H9 (cell line): ENCODE measurements at regions not wholly inside any gene's neighbourhood (a gene's known extent, or its start where the extent isn't known, plus 50 kb on each side); places are given as distances from the start of the nearest gene placed in this dataset.

Experiments used
- DNase-seq: peaks from one replicate; pipeline ENCODE4 v3.0.0-alpha.2; 2017
- H2AFZ ChIP-seq: one replicate; pipeline ENCODE4 v1.6.1; 2013; ENCODE audit warnings: mild to moderate bottlenecking, low read length, control low read depth, moderate library complexity
- H2AK5ac ChIP-seq: 2 replicates; pipeline ENCODE4 v1.6.1; 2013; ENCODE audit warnings: low read length, control low read depth, mixed read lengths; ENCODE audit not compliant: insufficient read length
- H2BK120ac ChIP-seq: one replicate; pipeline ENCODE4 v1.6.1; 2013; ENCODE audit warnings: low read depth, mild to moderate bottlenecking, low read length, control low read depth, inconsistent platforms; ENCODE audit not compliant: poor library complexity, severe bottlenecking
- H2BK12ac ChIP-seq: 2 replicates; pipeline ENCODE4 v1.6.1; 2013; ENCODE audit warnings: low read length, control low read depth, mixed read lengths, low read depth; ENCODE audit not compliant: insufficient read length
- H2BK15ac ChIP-seq: 2 replicates; pipeline ENCODE4 v1.6.1; 2013; ENCODE audit warnings: low read depth, low read length, control low read depth
- H2BK20ac ChIP-seq: one replicate; pipeline ENCODE4 v1.6.1; 2013; ENCODE audit warnings: low read depth, mild to moderate bottlenecking, low read length, control low read depth, inconsistent platforms; ENCODE audit not compliant: poor library complexity, severe bottlenecking
- H2BK5ac ChIP-seq: 2 replicates; pipeline ENCODE4 v1.6.1; 2013; ENCODE audit warnings: low read length, control low read depth, mixed read lengths; ENCODE audit not compliant: insufficient read length
- H3K14ac ChIP-seq: 2 replicates; pipeline ENCODE4 v1.6.1; 2013; ENCODE audit warnings: low read length, control low read depth; ENCODE audit not compliant: insufficient read depth
- H3K18ac ChIP-seq: 2 replicates; pipeline ENCODE4 v1.6.1; 2013; ENCODE audit warnings: low read depth, mild to moderate bottlenecking, mixed read lengths, low read length, control low read depth; ENCODE audit not compliant: insufficient read length
- H3K23ac ChIP-seq: 2 replicates; pipeline ENCODE4 v1.6.1; 2013; ENCODE audit warnings: low read length, control low read depth, mixed read lengths, low read depth; ENCODE audit not compliant: insufficient read length
- H3K23me2 ChIP-seq: 2 replicates; pipeline ENCODE4 v1.6.1; 2013; ENCODE audit warnings: low read depth, mild to moderate bottlenecking, mixed read lengths, low read length, control low read depth; ENCODE audit not compliant: insufficient read length, poor library complexity, severe bottlenecking
- H3K27ac ChIP-seq: 2 replicates; pipeline ENCODE4 v1.5.1; 2013; ENCODE audit warnings: low read length, control low read depth, mixed read lengths, low read depth; ENCODE audit not compliant: insufficient read length
- H3K27me3 ChIP-seq: 2 replicates; pipeline ENCODE4 v1.6.1; 2013; ENCODE audit warnings: low read length, control low read depth, inconsistent platforms; ENCODE audit not compliant: insufficient read depth
- H3K4ac ChIP-seq: 2 replicates; pipeline ENCODE4 v1.6.1; 2013; ENCODE audit warnings: low read depth, mild to moderate bottlenecking, control low read depth, inconsistent platforms, low read length, moderate library complexity
- H3K4me1 ChIP-seq: 2 replicates; pipeline ENCODE4 v1.6.1; 2013; ENCODE audit warnings: low read length, control low read depth, inconsistent platforms; ENCODE audit not compliant: insufficient read depth
- H3K4me2 ChIP-seq: 2 replicates; pipeline ENCODE4 v1.6.1; 2013; ENCODE audit warnings: low read length, control low read depth, mixed read lengths; ENCODE audit not compliant: insufficient read length, insufficient read depth
- H3K56ac ChIP-seq: 2 replicates; pipeline ENCODE4 v1.6.1; 2013; ENCODE audit warnings: low read depth, mild to moderate bottlenecking, mixed read lengths, low read length, control low read depth; ENCODE audit not compliant: insufficient read length
- H3K79me1 ChIP-seq: 2 replicates; pipeline ENCODE4 v1.6.1; 2013; ENCODE audit warnings: low read depth, mild to moderate bottlenecking, moderate library complexity, low read length, control low read depth, inconsistent platforms; ENCODE audit not compliant: insufficient read depth, poor library complexity, severe bottlenecking
- H3K79me2 ChIP-seq: 2 replicates; pipeline ENCODE4 v1.6.1; 2013; ENCODE audit warnings: low read length, control low read depth, inconsistent platforms; ENCODE audit not compliant: insufficient read depth
- H3K9ac ChIP-seq: 2 replicates; pipeline ENCODE4 v1.6.1; 2013; ENCODE audit warnings: low read length, control low read depth, mixed read lengths; ENCODE audit not compliant: insufficient read length; ENCODE audit errors: extremely low read depth
- H3K9me3 ChIP-seq: one replicate; pipeline ENCODE4 v1.6.1; 2013; ENCODE audit warnings: low read depth, low read length, inconsistent platforms; ENCODE audit not compliant: control insufficient read depth
- H3T11ph ChIP-seq: one replicate; pipeline ENCODE4 v1.6.1; 2013; ENCODE audit warnings: mild to moderate bottlenecking, low read length, control low read depth, inconsistent platforms
- H4K20me1 ChIP-seq: one replicate; pipeline ENCODE4 v1.6.1; 2013; ENCODE audit not compliant: control insufficient read depth, insufficient read length, insufficient read depth
- H4K5ac ChIP-seq: 2 replicates; pipeline ENCODE4 v1.6.1; 2013; ENCODE audit warnings: low read depth, mild to moderate bottlenecking, mixed read lengths, low read length, control low read depth; ENCODE audit not compliant: insufficient read length
- H4K8ac ChIP-seq: replicated peaks from 2 replicates; pipeline ENCODE4 v1.6.1; 2013; ENCODE audit warnings: low read length, control low read depth, mixed read lengths, low read depth; ENCODE audit not compliant: insufficient read length
- H4K91ac ChIP-seq: 2 replicates; pipeline ENCODE4 v1.6.1; 2013; ENCODE audit warnings: low read depth, mild to moderate bottlenecking, moderate library complexity, mixed read lengths, low read length, control low read depth; ENCODE audit not compliant: insufficient read length
- H3K27ac Mint-ChIP-seq, 3 experiments: 2 replicates in 2 of 3; 3 replicates in 1 of 3; pipeline ENCODE4 v1.8.0; 2020 to 2021; ENCODE audit warnings: mixed read lengths in 3 of 3, mild to moderate bottlenecking in 1 of 3, moderate library complexity in 1 of 3
- H3K27me3 Mint-ChIP-seq: 2 replicates; pipeline ENCODE4 v1.8.0; 2021; ENCODE audit warnings: low read depth, mild to moderate bottlenecking, moderate library complexity, mixed read lengths
- H3K36me3 Mint-ChIP-seq, 3 experiments: 2 replicates in 2 of 3; 3 replicates in 1 of 3; pipeline ENCODE4 v1.8.0; 2020 to 2021; ENCODE audit warnings: low read depth in 3 of 3, mixed read lengths in 3 of 3; ENCODE audit not compliant: insufficient read depth in 1 of 3
- H3K4me1 Mint-ChIP-seq, 2 experiments: 2 replicates each; pipeline ENCODE4 v1.8.0; 2020; ENCODE audit warnings: mixed read lengths in 2 of 2
- H3K4me3 Mint-ChIP-seq, 2 experiments: 2 replicates in 1 of 2; 3 replicates in 1 of 2; pipeline ENCODE4 v1.8.0; 2020 to 2021; ENCODE audit warnings: mild to moderate bottlenecking in 2 of 2, mixed read lengths in 2 of 2, moderate library complexity in 1 of 2
- H3K9me3 Mint-ChIP-seq, 2 experiments: 2 replicates in 1 of 2; 3 replicates in 1 of 2; pipeline ENCODE4 v1.8.0; 2020; ENCODE audit warnings: mild to moderate bottlenecking in 2 of 2, mixed read lengths in 2 of 2, moderate library complexity in 1 of 2
- WGBS: extraction: QIAGEN DNeasy Blood & Tissue Kit; methylation state at CpG from one replicate; pipeline ENCODE4 v1.1.7; 2013; ENCODE audit warnings: missing lambda C conversion rate, low lambda C conversion rate, mixed read lengths; ENCODE audit not compliant: insufficient read length; ENCODE audit errors: extremely low coverage; 5-methylcytosine and 5-hydroxymethylcytosine counted together
- TF ChIP-seq, protein P1 (sequence below): fragments of 200-600 bp; sonication (generic); conservative IDR thresholded peaks from 3 replicates; pipeline ENCODE4 v1.8.0; 2021; ENCODE audit warnings: antibody characterized with exemption, mild to moderate bottlenecking

DNA sequence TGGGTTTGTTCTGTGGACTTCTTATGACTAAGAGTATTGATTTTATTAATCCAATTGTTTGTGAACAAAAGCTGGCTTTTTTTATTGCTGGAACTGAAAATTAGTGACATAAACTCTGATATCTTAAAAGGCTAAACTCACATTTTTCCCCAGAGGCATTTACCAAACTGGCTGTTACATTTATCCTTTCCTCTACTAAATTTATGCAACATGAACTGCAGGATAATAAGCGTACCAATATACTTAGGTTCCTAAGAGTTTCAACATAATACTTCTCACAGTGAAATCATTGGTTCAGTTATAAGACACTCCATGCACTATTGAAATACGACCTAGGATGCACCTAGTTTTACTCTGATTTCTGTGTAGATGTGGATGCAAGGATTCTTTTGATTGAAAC is 560.8 kb upstream of the WWC1 start:
- H3K4ac ChIP-seq, result no peak overlapping the region
- Mint-ChIP-seq H3K36me3 (no peaks in the 10 kb centered on the region), H3K27me3 (no peaks in the 10 kb centered on the region), H3K4me3 (no peak overlapping the region), H3K4me1 (peaks cover 29 to 30% of the 10 kb centered on the region in 2 experiments), H3K27ac (no peak overlapping the region), H3K9me3 (no peaks in the 10 kb centered on the region)
- H4K5ac ChIP-seq, result no peak overlapping the region
- no peak overlapping the region for H3K9ac ChIP-seq
- no peaks in the 10 kb centered on the region for H3K79me1 ChIP-seq
- H3K56ac ChIP-seq, result no peak overlapping the region
- no peak overlapping the region for H2AK5ac ChIP-seq
- H3K4me1 ChIP-seq, result peaks cover 5% of the 10 kb centered on the region
- no peak overlapping the region for H2BK5ac ChIP-seq
- H3K14ac ChIP-seq, result no peak overlapping the region
- no peak overlapping the region for H3T11ph ChIP-seq
- TF ChIP-seq, protein P1, sequence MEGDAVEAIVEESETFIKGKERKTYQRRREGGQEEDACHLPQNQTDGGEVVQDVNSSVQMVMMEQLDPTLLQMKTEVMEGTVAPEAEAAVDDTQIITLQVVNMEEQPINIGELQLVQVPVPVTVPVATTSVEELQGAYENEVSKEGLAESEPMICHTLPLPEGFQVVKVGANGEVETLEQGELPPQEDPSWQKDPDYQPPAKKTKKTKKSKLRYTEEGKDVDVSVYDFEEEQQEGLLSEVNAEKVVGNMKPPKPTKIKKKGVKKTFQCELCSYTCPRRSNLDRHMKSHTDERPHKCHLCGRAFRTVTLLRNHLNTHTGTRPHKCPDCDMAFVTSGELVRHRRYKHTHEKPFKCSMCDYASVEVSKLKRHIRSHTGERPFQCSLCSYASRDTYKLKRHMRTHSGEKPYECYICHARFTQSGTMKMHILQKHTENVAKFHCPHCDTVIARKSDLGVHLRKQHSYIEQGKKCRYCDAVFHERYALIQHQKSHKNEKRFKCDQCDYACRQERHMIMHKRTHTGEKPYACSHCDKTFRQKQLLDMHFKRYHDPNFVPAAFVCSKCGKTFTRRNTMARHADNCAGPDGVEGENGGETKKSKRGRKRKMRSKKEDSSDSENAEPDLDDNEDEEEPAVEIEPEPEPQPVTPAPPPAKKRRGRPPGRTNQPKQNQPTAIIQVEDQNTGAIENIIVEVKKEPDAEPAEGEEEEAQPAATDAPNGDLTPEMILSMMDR, result no peak
- no peaks in the 10 kb centered on the region for H3K79me2 ChIP-seq
- no peak overlapping the region for H4K8ac ChIP-seq
- no peak for DNase-seq
- no peaks in the 10 kb centered on the region for H3K23me2 ChIP-seq
- WGBS, result no CpG with 5 or more reads among the region's 2 CpGs
- no peak overlapping the region for H2BK15ac ChIP-seq
- H2BK20ac ChIP-seq, result no peak overlapping the region
- H3K27me3 ChIP-seq, result no peaks in the 10 kb centered on the region
- no peak overlapping the region for H3K23ac ChIP-seq
- H4K20me1 ChIP-seq, result no peaks in the 10 kb centered on the region
- no peak overlapping the region for H2BK12ac ChIP-seq
- H3K9me3 ChIP-seq, result no peaks in the 10 kb centered on the region
- no peak overlapping the region for H3K4me2 ChIP-seq
- H3K27ac ChIP-seq, result no peak overlapping the region
- H2BK120ac ChIP-seq, result no peak overlapping the region
- H3K18ac ChIP-seq, result no peak overlapping the region
- H2AFZ ChIP-seq, result no peak overlapping the region
- H4K91ac ChIP-seq, result no peak overlapping the region
